Thyroid gland (tissue), 4 donors: ENCODE measurements at regions not wholly inside any gene's neighbourhood (a gene's known extent, or its start where the extent isn't known, plus 50 kb on each side); places are given as distances from the start of the nearest gene placed in this dataset.

ENCODE experiments used
- DNase-seq, 2 donors: peaks; one replicate each; pipeline ENCODE4 v3.0.0-alpha.2; 2019
- H3K27ac ChIP-seq, 3 donors: fragments of 200-600 bp; sonication (generic); 1 replicate in 2 of 3; 2 replicates in 1 of 3; pipeline ENCODE4 v1.5.1; 2016 to 2019; ENCODE audit warnings: mild to moderate bottlenecking in 1 of 3, moderate library complexity in 1 of 3
- H3K27me3 ChIP-seq: fragments of 200-600 bp; sonication (generic); one replicate; pipeline ENCODE4 v1.5.1; 2019
- H3K36me3 ChIP-seq, 2 donors: fragments of 200-600 bp; sonication (generic); one replicate each; pipeline ENCODE4 v1.5.1; 2016 to 2019
- H3K4me1 ChIP-seq, 2 donors: fragments of 200-600 bp; sonication (generic); one replicate each; pipeline ENCODE4 v1.5.1; 2017 to 2019
- H3K4me3 ChIP-seq, 3 donors: fragments of 200-600 bp; sonication (generic); replicated peaks in 1 of 3; 1 replicate in 2 of 3; 2 replicates in 1 of 3; pipeline ENCODE4 v1.5.1; 2016; ENCODE audit warnings: mild to moderate bottlenecking in 1 of 3
- H3K9me3 ChIP-seq: fragments of 200-600 bp; sonication (generic); one replicate; pipeline ENCODE4 v1.5.1; 2017
- POLR2A ChIP-seq, 2 donors: fragments of 450-650 bp; IDR thresholded peaks; one replicate each; pipeline ENCODE4 v1.6.1; 2017; ENCODE audit warnings: antibody characterized with exemption in 2 of 2, mild to moderate bottlenecking in 2 of 2, moderate library complexity in 1 of 2
- WGBS, 2 donors: methylation state at CpG; one replicate each; pipeline ENCODE4 v1.1.5; 2017; 5-methylcytosine and 5-hydroxymethylcytosine counted together
- intact Hi-C: fragments of 100-400 bp; cut with DNase I; formaldehyde crosslinking; loops from one replicate; pipeline ENCODE4 v1.15.1; 2023
- TF ChIP-seq, protein P1 (sequence below), 6 experiments: fragments of 200-600 bp in 3 of 6; fragments of 450-650 bp in 3 of 6; sonication (generic) in 3 of 6; IDR thresholded peaks; one replicate each; pipeline ENCODE4 v1.5.1; 2016 to 2019; ENCODE audit warnings: antibody characterized with exemption in 6 of 6, mild to moderate bottlenecking in 2 of 6, inconsistent platforms in 1 of 6, moderate library complexity in 1 of 6

DNA sequence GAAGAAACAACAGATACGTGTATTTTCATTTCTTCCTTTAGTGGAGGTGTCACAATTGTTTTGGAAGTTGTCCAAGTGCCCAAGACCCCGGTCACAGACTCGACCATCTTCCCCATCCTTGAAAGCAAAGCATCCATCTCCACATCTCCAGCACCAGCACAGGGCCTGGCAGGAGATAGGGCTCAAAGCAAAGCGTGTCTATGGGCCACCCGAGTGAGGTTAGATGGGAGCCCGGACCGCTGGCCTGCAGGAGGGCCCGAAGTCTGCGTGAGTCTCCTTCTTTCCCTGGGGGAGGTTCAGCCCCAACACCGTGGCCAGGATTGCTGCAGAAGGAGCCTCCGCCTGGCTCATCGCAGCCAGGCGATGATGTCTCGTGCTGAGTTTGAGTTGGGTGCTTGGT is 83.5 kb upstream of the SULF2 start:
- Histone ChIP-seq H3K9me3 (no peaks in the 10 kb centered on the region), H3K4me1 (no peaks in the 10 kb centered on the region), H3K36me3 (no peaks in the 10 kb centered on the region), H3K27ac (no peak overlapping the region), H3K4me3 (no peak overlapping the region), H3K27me3 (no peaks in the 10 kb centered on the region)
- TF ChIP-seq, protein P1, sequence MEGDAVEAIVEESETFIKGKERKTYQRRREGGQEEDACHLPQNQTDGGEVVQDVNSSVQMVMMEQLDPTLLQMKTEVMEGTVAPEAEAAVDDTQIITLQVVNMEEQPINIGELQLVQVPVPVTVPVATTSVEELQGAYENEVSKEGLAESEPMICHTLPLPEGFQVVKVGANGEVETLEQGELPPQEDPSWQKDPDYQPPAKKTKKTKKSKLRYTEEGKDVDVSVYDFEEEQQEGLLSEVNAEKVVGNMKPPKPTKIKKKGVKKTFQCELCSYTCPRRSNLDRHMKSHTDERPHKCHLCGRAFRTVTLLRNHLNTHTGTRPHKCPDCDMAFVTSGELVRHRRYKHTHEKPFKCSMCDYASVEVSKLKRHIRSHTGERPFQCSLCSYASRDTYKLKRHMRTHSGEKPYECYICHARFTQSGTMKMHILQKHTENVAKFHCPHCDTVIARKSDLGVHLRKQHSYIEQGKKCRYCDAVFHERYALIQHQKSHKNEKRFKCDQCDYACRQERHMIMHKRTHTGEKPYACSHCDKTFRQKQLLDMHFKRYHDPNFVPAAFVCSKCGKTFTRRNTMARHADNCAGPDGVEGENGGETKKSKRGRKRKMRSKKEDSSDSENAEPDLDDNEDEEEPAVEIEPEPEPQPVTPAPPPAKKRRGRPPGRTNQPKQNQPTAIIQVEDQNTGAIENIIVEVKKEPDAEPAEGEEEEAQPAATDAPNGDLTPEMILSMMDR (IDR thresholded peaks at IDR 0.05) = no peak
- no peak for TF ChIP-seq POLR2A (IDR thresholded peaks at IDR 0.05)
- WGBS, 2 donors = 76 to 81% methylated on average over 12 to 14 of the region's 14 CpGs
- DNase-seq = no peak
- intact Hi-C loops = no loop called here

DNA sequence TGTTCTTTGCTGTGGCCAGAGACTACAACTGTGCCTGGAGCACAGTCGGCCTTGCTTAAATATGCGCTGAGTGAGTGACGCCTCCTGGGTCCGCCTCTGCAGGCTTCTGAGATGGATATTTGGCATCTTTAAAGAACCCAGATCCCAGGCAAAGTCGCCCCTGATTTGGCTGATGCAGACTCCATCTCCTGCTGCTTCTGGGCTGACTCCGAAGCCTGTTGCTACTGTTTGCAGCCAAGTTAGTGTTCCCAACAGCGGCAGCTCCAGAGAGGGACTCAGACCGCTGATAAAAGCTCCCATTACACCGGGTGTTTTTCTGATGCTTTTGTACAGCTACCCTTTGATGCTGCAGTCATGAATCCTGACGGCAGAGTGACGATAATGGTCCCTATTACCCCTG is 83.0 kb upstream of the SULF2 start:
- 74 to 84% methylated on average over 11 of the region's 11 CpGs for WGBS, 2 donors
- no peaks in the 10 kb centered on the region for H3K27me3 ChIP-seq
- intact Hi-C loops = no loop called here
- DNase-seq = no peak
- no peaks in the 10 kb centered on the region for H3K9me3 ChIP-seq
- TF ChIP-seq, protein P1 (IDR thresholded peaks at IDR 0.05) = no peak
- no peak for TF ChIP-seq POLR2A (IDR thresholded peaks at IDR 0.05)
- H3K27ac ChIP-seq = no peak overlapping the region
- no peak overlapping the region for H3K4me3 ChIP-seq
- no peaks in the 10 kb centered on the region for H3K36me3 ChIP-seq
- no peaks in the 10 kb centered on the region for H3K4me1 ChIP-seq

DNA sequence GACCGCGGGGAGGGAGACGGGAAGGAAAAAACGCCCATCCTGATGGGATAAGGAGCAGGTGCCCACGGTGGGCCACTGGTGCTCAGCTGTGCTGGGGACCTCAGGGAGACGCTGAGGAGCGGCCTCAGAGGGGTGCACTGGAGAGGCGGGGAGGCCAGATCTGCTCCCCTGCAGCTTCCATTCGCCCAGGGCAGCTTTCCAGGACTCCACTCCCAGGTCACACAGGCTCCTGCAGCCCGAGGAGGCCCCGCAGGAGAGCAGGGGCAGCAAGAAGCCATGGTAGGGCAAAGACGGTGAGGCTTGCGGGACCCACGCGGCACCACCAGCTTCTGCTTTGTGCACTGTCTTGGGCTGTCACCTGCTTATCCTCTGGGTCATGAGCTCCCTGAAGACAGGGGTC is 82.5 kb upstream of the SULF2 start:
- Histone ChIP-seq H3K4me3 (no peak overlapping the region), H3K27ac (no peak overlapping the region), H3K4me1 (no peaks in the 10 kb centered on the region), H3K27me3 (no peaks in the 10 kb centered on the region), H3K36me3 (no peaks in the 10 kb centered on the region), H3K9me3 (no peaks in the 10 kb centered on the region)
- whole genome bisulfite sequencing, 2 donors = 87 to 92% methylated on average over 11 to 14 of the region's 15 CpGs
- TF ChIP-seq, protein P1 (IDR thresholded peaks at IDR 0.05) = no peak
- TF ChIP-seq POLR2A (IDR thresholded peaks at IDR 0.05) = no peak
- intact Hi-C loops = no loop called here
- no peak for DNase-seq

DNA sequence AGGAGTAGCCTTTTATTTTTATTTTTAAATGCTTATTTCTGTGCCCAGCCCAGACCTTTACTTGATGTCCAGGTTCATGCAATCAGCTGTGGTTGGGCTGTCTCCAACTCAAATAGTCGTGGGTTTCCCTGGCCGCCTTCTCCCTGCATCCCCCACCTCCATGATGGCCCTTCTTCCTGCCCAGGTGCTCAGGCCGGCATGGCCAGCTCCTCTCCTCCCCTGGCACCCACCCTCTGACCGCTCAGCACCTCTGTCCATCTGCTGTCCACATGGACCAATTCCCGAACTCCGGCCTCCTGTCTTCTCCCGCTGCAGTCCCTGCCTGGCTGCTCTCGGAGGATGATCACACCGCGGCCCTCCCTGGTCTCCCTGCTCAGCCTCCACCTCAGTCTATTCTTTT is 81.2 kb upstream of the SULF2 start:
- 85 to 91% methylated on average over 10 of the region's 10 CpGs for WGBS, 2 donors
- no peak for TF ChIP-seq POLR2A (IDR thresholded peaks at IDR 0.05)
- TF ChIP-seq, protein P1 (IDR thresholded peaks at IDR 0.05) = no peak
- no peak overlapping the region for H3K27ac ChIP-seq
- no peaks in the 10 kb centered on the region for H3K36me3 ChIP-seq
- H3K4me1 ChIP-seq = no peaks in the 10 kb centered on the region
- H3K4me3 ChIP-seq = no peak overlapping the region
- H3K9me3 ChIP-seq = no peaks in the 10 kb centered on the region
- no peaks in the 10 kb centered on the region for H3K27me3 ChIP-seq
- no peak for DNase-seq
- intact Hi-C loops = no loop called here

DNA sequence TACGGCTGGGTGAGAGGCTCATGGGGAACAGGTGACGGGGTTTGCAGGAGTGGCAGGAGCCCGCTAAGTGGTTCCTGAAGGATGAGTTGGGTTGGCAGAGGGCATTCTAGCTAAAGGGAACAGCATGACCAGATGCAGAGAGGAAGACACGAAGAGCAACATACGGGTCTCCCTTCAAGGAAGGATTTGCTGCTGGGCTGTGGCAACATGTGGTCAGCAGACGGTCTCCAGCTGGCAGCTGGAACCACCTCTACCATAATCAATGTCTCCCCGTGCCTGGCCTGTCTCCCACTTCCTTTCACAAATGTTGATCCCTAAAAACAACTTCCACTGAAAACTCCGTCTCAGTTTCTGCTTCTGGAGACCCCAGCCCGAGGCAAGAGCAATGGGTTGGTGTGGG is 80.6 kb upstream of the SULF2 start:
- Histone ChIP-seq H3K9me3 (no peaks in the 10 kb centered on the region), H3K4me1 (no peaks in the 10 kb centered on the region), H3K36me3 (no peaks in the 10 kb centered on the region), H3K27ac (no peak overlapping the region), H3K4me3 (no peak overlapping the region), H3K27me3 (no peaks in the 10 kb centered on the region)
- TF ChIP-seq, protein P1 (IDR thresholded peaks at IDR 0.05) = no peak
- TF ChIP-seq POLR2A (IDR thresholded peaks at IDR 0.05) = no peak
- intact Hi-C loops = no loop called here
- no peak for DNase-seq
- WGBS, 2 donors = 83% methylated on average over 9 of the region's 9 CpGs
